Left cardiac atrium (tissue), 4 donors: ENCODE measurements at regions not wholly inside any gene's neighbourhood (a gene's known extent, or its start where the extent isn't known, plus 50 kb on each side); places are given as distances from the start of the nearest gene placed in this dataset.

Source experiments
- ATAC-seq, 2 donors: fragments of 200-7000 bp; cut with Tn5 transposase; one replicate each; pipeline ENCODE4 v1.9.1; 2020; ENCODE audit warnings: mild to moderate bottlenecking in 2 of 2, moderate library complexity in 2 of 2
- DNase-seq: peaks from one replicate; pipeline ENCODE4 v3.0.0-alpha.2; 2020
- intact Hi-C, 2 donors: fragments of 100-400 bp; cut with DNase I; formaldehyde crosslinking; loops; one replicate each; pipeline versions ENCODE4 v1.14.1 to v1.15.1; 2022 to 2023
- donor health status: DM: no; HTN: yes; CAD: no.
- donor health status: DM: no; HTN: yes; CAD: no; lungs with severe emphysema.
- donor health status: DM: yes; HTN: yes; CAD: no.
- donor health status: Dilated cardiomyopathy.

- intact Hi-C loops, result no loop called here
- ATAC-seq (no peak), DNase-seq (no peak)
Measured at GRCh38 chr18:56207989-56208388, 430.4 kb downstream of the TXNL1 start.

GRCh38 chr18:56204052-56204451, 434.3 kb downstream of the TXNL1 start:
- DNase-seq (no peak), ATAC-seq (no peak)
- intact Hi-C loops, result no loop called here

- intact Hi-C loops, result no loop called here
- DNase-seq (no peak), ATAC-seq (peak; percentile 44 to 55)
Measured at GRCh38 chr18:56202678-56203077, 435.7 kb downstream of the TXNL1 start.

GRCh38 chr18:56200381-56200911, 437.9 kb downstream of the TXNL1 start:
- intact Hi-C loops, result no loop called here
- ATAC-seq, result peak in 1 of 2 donors; percentile 83
- DNase-seq, result no peak

GRCh38 chr18:56199580-56200330, 438.6 kb downstream of the TXNL1 start:
- no peak for ATAC-seq

GRCh38 chr18:56197241-56197859, 441.0 kb downstream of the TXNL1 start:
- intact Hi-C loops, result no loop called here
- DNase-seq (no peak), ATAC-seq (no peak)

More at GRCh38 chr18:56199580-56200330, 438.6 kb downstream of the TXNL1 start:
- intact Hi-C loops, result no loop called here
- no peak for DNase-seq

- no peak for DNase-seq
- intact Hi-C loops, result no loop called here
- no peak for ATAC-seq
Measured at GRCh38 chr18:56196495-56197225, 441.7 kb downstream of the TXNL1 start.

GRCh38 chr18:56191334-56191733, 447.1 kb downstream of the TXNL1 start:
- intact Hi-C loops, result no loop called here
- ATAC-seq, result no peak
- no peak for DNase-seq

GRCh38 chr18:56189615-56190014, 448.8 kb downstream of the TXNL1 start:
- no peak for DNase-seq
- intact Hi-C loops, result no loop called here
- no peak for ATAC-seq

- ATAC-seq (no peak), DNase-seq (no peak)
- intact Hi-C loops, result no loop called here
Measured at GRCh38 chr18:56188529-56189275, 449.7 kb downstream of the TXNL1 start.

- no peak for DNase-seq
- ATAC-seq, result no peak
- intact Hi-C loops, result no loop called here
Measured at GRCh38 chr18:56186319-56186718, 452.1 kb downstream of the TXNL1 start.

- intact Hi-C loops, result no loop called here
- DNase-seq, result no peak
- no peak for ATAC-seq
Measured at GRCh38 chr18:56185126-56185525, 453.3 kb downstream of the TXNL1 start.

- ATAC-seq, result no peak
- no peak for DNase-seq
- intact Hi-C loops, result no loop called here
Measured at GRCh38 chr18:56176751-56177150, 461.6 kb downstream of the TXNL1 start.

GRCh38 chr18:56175330-56176001, 462.9 kb downstream of the TXNL1 start:
- intact Hi-C loops, result no loop called here
- DNase-seq (no peak), ATAC-seq (no peak)

- ATAC-seq (no peak), DNase-seq (no peak)
- intact Hi-C loops, result no loop called here
Measured at GRCh38 chr18:56173542-56174220, 464.7 kb downstream of the TXNL1 start.

- DNase-seq, result no peak
- ATAC-seq, result no peak
- intact Hi-C loops, result no loop called here
Measured at GRCh38 chr18:56172527-56172926, 465.9 kb downstream of the TXNL1 start.

GRCh38 chr18:56171848-56172247, 466.5 kb downstream of the TXNL1 start:
- DNase-seq, result no peak
- intact Hi-C loops, result no loop called here
- ATAC-seq, result no peak

GRCh38 chr18:56168049-56168781, 470.2 kb downstream of the TXNL1 start:
- DNase-seq (peak; percentile 43), ATAC-seq (peak; percentile 50 to 85)
- intact Hi-C loops, result no loop called here
